AG04450 (cell line): ENCODE measurements at regions not wholly inside any gene's neighbourhood (a gene's known extent, or its start where the extent isn't known, plus 50 kb on each side); places are given as distances from the start of the nearest gene placed in this dataset.
"Not testable (repeated sequence)": the region's sequence is repeated elsewhere in the genome, so short reads cannot be mapped to it uniquely, and the experiment has no call there.

ENCODE experiments used
- CTCF ChIA-PET: fragments of 300-600, 350-600 bp; formaldehyde crosslinking; extraction: SDS; loops from one replicate; lab custom pipeline; 2022; ENCODE audit warnings: antibody characterized with exemption, inconsistent platforms; lab: Charles Lee
- POLR2A ChIA-PET: fragments of 350-600 bp; formaldehyde crosslinking; extraction: SDS; loops from one replicate; lab custom pipeline; 2021; ENCODE audit warnings: antibody characterized with exemption, inconsistent platforms; lab: Yijun Ruan, JAX
- DNase-seq: peaks from one replicate; pipeline ENCODE4 v3.0.0-alpha.2; 2011; ENCODE audit warnings: low read depth, low spot score
- H3K27ac ChIP-seq: one replicate; pipeline ENCODE4 v1.5.1; 2012; ENCODE audit warnings: low read depth, low read length, control low read depth
- H3K27me3 ChIP-seq: one replicate; pipeline ENCODE4 v1.6.0; 2012; ENCODE audit warnings: low read length; ENCODE audit not compliant: control insufficient read depth, insufficient read depth
- H3K4me3 ChIP-seq: 2 replicates; pipeline ENCODE4 v1.5.1; 2011; ENCODE audit warnings: mild to moderate bottlenecking, low read depth, low read length, control low read depth
- H3K9me3 ChIP-seq: 2 replicates; pipeline ENCODE4 v1.5.1; 2012; ENCODE audit warnings: low read length; ENCODE audit not compliant: control insufficient read depth, insufficient read depth
- CTCF ChIP-seq: IDR thresholded peaks from 2 replicates; pipeline ENCODE4 v1.5.1; 2011; ENCODE audit warnings: low read depth, low read length, control low read depth, inconsistent platforms

GRCh38 chr9:22170556-22170955 is 161.5 kb upstream of the CDKN2B start:
- ChIA-PET CTCF (no interaction called here), POLR2A (no interaction called here)
- TF ChIP-seq CTCF = no peak
- Histone ChIP-seq H3K4me3 (no peak overlapping the region), H3K27me3 (no peaks in the 10 kb centered on the region), H3K27ac (no peak overlapping the region), H3K9me3 (no peaks in the 10 kb centered on the region)
- DNase-seq = no peak

DNA sequence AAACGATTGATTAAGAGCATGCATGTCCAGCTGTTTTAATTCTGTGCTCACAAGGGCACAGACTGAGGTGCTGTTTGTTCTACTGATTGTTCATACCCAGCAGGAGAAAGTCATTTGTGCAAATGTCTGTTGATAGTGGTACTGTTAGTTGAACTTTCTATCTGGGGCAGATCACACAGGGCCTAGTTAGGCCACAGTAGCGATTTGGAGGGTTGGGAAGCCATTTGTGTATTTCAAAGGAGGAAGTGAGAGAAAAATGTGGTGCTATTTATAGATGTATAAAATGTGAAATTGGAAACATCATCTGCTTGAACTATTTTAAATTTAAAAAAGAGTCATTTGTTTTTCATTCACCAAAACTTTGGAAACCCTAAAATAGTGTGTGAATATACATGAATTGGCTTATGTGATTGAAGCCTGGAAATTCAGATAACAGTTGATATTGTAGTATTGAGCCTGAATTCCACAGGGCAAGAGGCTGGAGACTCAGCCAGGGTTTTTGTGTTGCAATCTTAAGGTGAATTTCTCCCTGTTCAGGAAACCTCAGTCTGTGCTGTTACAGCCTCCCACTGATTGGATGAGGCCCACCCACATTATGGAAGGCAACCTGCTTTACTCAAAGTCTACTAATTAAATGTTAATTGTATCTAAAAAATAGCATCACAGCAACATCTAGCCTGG is 162.0 kb upstream of the CDKN2B start:
- H3K4me3 ChIP-seq = no peak overlapping the region
- no peaks in the 10 kb centered on the region for H3K9me3 ChIP-seq
- DNase-seq = no peak
- no peak overlapping the region for H3K27ac ChIP-seq
- POLR2A ChIA-PET = no interaction called here
- CTCF ChIA-PET = no interaction called here
- TF ChIP-seq CTCF = no peak
- H3K27me3 ChIP-seq = no peaks in the 10 kb centered on the region

DNA sequence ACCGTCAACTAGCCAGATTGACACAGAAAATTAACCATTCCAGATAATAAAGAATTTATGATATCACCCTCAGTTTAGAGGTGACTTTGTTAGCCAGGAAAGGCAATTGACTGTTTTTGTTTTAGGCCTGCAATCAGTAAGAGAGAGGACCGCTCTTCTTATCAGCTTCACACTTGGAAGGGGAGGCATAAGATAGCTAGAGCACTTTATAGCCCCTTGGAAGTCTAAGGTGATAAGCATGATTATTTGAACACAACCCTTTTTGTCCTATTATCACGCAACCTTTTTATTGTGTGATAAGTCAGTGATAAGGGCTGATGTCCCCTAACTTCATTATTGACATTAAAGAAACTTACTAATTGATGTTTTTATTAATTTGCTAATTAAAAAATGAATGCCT is 162.6 kb upstream of the CDKN2B start:
- no peaks in the 10 kb centered on the region for H3K27me3 ChIP-seq
- ChIA-PET CTCF (no interaction called here), POLR2A (no interaction called here)
- no peak overlapping the region for H3K4me3 ChIP-seq
- H3K9me3 ChIP-seq = no peaks in the 10 kb centered on the region
- TF ChIP-seq CTCF = no peak
- DNase-seq = no peak
- H3K27ac ChIP-seq = no peak overlapping the region

DNA sequence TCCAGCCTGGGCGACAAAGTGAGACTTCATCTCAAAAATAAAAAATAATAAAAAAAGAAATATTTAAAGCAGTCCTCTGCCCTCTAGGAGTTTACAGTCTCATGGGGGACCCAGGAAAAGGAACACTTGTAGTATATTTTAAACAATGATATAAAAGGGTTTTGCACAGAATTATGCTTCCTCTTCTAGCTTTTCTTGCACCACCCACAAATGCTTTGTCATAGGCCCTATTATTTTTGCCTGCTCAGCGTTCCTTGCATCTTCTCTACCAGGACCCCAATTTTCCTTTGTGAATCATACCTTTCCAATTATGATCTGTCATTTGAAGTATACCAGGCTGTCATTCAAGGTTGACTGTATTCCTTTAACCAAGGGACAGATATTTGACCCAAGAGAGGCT is 164.8 kb upstream of the CDKN2B start:
- CTCF ChIA-PET = interaction anchor here (1.8 kb wide), 1 partner anchor 166 kb away, joined by 4 read pairs; no protein-coding TSS in a partner anchor
- TF ChIP-seq CTCF = no peak
- POLR2A ChIA-PET = no interaction called here

DNA sequence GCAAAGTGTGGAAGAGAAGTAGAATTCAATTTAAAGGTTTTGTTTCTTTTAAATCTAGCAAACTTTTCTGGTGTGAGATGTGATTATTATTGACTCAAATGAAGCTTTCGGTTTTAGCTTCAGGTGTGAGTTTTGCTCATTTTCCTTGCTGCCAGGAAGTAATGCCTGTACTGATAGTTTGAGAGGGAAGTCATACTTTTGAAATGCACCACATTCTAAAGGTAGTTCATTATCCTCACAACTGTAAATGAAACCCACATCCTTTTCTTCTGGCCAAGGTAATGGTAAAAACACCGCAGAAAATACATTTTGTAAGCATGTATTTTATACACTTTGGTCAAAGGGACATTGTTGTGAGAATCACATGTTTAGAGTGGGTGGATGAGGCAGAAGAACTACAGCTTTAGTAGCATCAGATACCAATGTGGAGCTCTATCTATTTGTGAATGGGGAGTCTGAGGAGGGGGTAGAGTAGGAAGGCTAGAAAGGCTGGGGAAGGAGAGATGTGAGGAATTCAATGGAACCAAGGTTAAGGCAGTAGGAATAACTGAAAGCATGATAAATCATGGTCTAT is 167.0 kb upstream of the CDKN2B start:
- TF ChIP-seq CTCF = no peak
- ChIA-PET CTCF (interaction anchor here (1.2 kb wide), 1 partner anchor 168 kb away, joined by 3 read pairs; no protein-coding TSS in a partner anchor), POLR2A (no interaction called here)
- no peak for DNase-seq
- Histone ChIP-seq H3K27me3 (no peaks in the 10 kb centered on the region), H3K27ac (no peak overlapping the region), H3K4me3 (no peak overlapping the region), H3K9me3 (no peaks in the 10 kb centered on the region)

More for the DNA sequence above, 164.8 kb upstream of the CDKN2B start:
- Histone ChIP-seq H3K27ac (no peak overlapping the region), H3K4me3 (no peak overlapping the region), H3K9me3 (no peaks in the 10 kb centered on the region), H3K27me3 (no peaks in the 10 kb centered on the region)
- DNase-seq = no peak

- DNase-seq, H3K27ac ChIP-seq, CTCF ChIA-PET, H3K9me3 ChIP-seq, POLR2A ChIA-PET, H3K27me3 ChIP-seq, H3K4me3 ChIP-seq: not testable (repeated sequence)
Measured at GRCh38 chr9:22181021-22181420, 171.9 kb upstream of the CDKN2B start.
